ENCODE measurements at regions not wholly inside any gene's neighbourhood (a gene's known extent, or its start where the extent isn't known, plus 50 kb on each side); places are given as distances from the start of the nearest gene placed in this dataset.
"Not testable (repeated sequence)": the region's sequence is repeated elsewhere in the genome, so short reads cannot be mapped to it uniquely, and the experiment has no call there.

DNA sequence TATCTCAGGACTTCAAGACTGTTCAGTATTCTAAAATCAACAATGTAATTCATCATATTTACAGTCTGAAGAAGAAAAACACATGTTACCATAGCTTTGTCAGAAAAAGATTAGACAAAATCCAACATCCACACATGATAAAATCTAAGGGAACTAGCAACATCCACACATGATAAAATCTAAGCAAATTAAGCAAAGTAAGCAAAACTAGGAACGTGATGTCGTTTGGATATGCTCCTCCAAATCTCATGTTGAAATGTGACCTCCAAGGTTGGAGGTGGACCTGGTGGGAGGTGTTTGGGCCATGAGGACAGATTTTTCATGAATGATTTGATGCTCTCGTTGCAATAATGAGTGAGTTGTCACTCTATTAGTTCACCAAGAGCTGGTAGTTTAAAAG lies 717.3 kb upstream of the HS6ST1 start:
- no peak overlapping the region for H3K4me3 ChIP-seq (ENCODE audit: low read length)
- H3K4me1 ChIP-seq (ENCODE audit: low read length), result no peaks in the 10 kb centered on the region
- H3K9me3 ChIP-seq (ENCODE audit: insufficient read depth, low read length), result no peaks in the 10 kb centered on the region
- no peak overlapping the region for H3K4me2 ChIP-seq (ENCODE audit: low read length)
- no peaks in the 10 kb centered on the region for H3K36me3 ChIP-seq (replicated peaks; ENCODE audit: low read depth, low read length)
- no peaks in the 10 kb centered on the region for H4K20me1 ChIP-seq (ENCODE audit: insufficient read depth, low read length)
- no peaks in the 10 kb centered on the region for H3K79me2 ChIP-seq (ENCODE audit: low read length)
- no peaks in the 10 kb centered on the region; the same call in 1 of the 2 replicates for H3K27me3 ChIP-seq (ENCODE audit: low read depth, low read length)
- H3K27ac ChIP-seq (ENCODE audit: low read length), result no peak overlapping the region
- TF ChIP-seq EZH2phosphoT487 (IDR thresholded peaks at IDR 0.05; ENCODE audit: low read depth), result no peak
- TF ChIP-seq, protein P1, sequence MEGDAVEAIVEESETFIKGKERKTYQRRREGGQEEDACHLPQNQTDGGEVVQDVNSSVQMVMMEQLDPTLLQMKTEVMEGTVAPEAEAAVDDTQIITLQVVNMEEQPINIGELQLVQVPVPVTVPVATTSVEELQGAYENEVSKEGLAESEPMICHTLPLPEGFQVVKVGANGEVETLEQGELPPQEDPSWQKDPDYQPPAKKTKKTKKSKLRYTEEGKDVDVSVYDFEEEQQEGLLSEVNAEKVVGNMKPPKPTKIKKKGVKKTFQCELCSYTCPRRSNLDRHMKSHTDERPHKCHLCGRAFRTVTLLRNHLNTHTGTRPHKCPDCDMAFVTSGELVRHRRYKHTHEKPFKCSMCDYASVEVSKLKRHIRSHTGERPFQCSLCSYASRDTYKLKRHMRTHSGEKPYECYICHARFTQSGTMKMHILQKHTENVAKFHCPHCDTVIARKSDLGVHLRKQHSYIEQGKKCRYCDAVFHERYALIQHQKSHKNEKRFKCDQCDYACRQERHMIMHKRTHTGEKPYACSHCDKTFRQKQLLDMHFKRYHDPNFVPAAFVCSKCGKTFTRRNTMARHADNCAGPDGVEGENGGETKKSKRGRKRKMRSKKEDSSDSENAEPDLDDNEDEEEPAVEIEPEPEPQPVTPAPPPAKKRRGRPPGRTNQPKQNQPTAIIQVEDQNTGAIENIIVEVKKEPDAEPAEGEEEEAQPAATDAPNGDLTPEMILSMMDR (IDR thresholded peaks at IDR 0.05; ENCODE audit: low read depth, low read length), result no peak
- no peak overlapping the region for H3K9ac ChIP-seq (ENCODE audit: low read length)
- no peak overlapping the region for H2AFZ ChIP-seq (ENCODE audit: low read depth, low read length)

DNA sequence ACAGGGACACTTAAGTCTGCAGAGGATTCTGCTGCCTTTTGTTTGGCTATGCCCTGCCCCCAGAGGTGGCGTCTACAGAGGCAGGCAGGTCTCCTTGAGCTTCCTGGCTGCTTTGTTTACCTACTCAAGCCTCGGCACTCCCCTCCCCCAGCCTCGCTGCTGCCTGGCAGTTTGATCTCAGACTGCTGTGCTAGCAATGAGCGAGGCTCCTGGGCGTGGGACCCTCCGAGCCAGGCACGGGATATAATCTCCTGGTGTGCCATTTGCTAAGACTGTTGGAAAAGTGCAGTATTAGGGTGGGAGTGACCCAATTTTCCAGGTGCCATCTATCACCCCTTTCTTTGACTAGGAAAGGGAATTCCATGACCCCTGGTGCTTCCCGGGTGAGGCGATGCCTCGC lies 725.0 kb upstream of the HS6ST1 start:
- not testable (repeated sequence) for H3K27ac ChIP-seq (ENCODE audit: low read length); H3K4me3 ChIP-seq (ENCODE audit: low read length); H3K9ac ChIP-seq (ENCODE audit: low read length); H3K4me1 ChIP-seq (ENCODE audit: low read length); H3K36me3 ChIP-seq (replicated peaks; ENCODE audit: low read depth, low read length); H3K79me2 ChIP-seq (ENCODE audit: low read length); H2AFZ ChIP-seq (ENCODE audit: low read depth, low read length); H3K9me3 ChIP-seq (ENCODE audit: insufficient read depth, low read length); H4K20me1 ChIP-seq (ENCODE audit: insufficient read depth, low read length); H3K4me2 ChIP-seq (ENCODE audit: low read length); H3K27me3 ChIP-seq (ENCODE audit: low read depth, low read length)

DNA sequence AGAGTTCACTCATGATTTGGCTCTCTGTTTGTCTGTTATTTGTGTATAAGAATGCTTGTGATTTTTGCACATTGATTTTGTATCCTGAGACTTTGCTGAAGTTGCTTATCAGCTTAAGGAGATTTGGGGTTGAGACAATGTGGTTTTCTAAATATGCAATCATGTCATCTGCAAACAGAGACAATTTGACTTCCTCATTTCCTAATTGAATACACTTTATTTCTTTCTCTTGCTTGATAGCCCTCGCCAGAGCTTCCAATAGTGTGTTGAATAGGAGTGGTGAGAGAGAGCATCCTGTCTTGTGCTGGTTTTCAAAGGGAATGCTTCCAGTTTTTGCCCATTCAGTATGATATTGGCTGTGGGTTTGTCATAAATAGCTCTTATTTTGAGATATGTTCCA lies 727.8 kb upstream of the HS6ST1 start:
- H3K9ac ChIP-seq (ENCODE audit: low read length); H3K4me2 ChIP-seq (ENCODE audit: low read length); H2AFZ ChIP-seq (ENCODE audit: low read depth, low read length); H3K4me3 ChIP-seq (ENCODE audit: low read length); H3K4me1 ChIP-seq (ENCODE audit: low read length); H3K9me3 ChIP-seq (ENCODE audit: insufficient read depth, low read length); H3K79me2 ChIP-seq (ENCODE audit: low read length); H3K27me3 ChIP-seq (ENCODE audit: low read depth, low read length); H3K36me3 ChIP-seq (replicated peaks; ENCODE audit: low read depth, low read length); H4K20me1 ChIP-seq (ENCODE audit: insufficient read depth, low read length); H3K27ac ChIP-seq (ENCODE audit: low read length): not testable (repeated sequence)

DNA sequence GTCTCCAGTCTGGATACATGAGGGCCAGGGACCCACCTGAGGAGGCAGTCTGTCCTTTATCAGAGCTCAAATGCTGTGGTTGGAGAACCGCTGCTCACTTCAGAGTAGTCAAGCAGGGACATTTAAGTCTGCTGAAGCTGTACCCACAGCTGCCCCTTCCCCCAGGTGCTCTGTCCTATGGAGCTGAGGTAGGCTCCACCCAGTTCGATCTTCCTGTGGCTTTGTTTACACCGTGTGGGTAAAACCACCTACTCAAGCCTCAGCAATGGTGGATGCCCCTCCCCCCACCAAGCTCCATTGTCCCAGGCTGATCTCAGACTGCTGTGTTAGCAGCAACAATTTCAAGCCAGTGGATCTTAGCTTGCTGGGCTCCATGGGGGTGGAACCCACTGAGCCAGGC lies 731.4 kb upstream of the HS6ST1 start:
- H3K4me2 ChIP-seq (ENCODE audit: low read length), result no peak overlapping the region

DNA sequence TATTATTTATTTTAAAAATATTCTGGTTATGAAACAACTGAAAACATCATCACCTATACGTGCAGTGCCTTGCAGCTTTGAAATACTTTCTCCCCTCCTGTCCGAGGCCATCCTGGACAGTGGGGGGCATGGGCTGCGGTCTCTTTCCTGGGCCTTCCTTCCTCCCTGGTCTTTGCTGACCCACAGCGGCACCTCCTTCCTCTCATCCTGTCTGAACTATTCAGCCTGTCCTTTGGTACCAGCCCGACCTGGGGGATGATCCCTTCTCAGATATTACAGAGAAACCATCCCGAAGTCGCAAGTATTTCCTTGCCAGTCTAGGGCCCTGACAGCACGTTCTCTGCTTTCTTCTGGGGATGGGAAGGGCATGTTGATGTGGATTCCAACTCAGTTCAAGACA lies 736.6 kb upstream of the HS6ST1 start:
- no peak for TF ChIP-seq EZH2phosphoT487 (IDR thresholded peaks at IDR 0.05; ENCODE audit: low read depth)
- TF ChIP-seq, protein P1 (IDR thresholded peaks at IDR 0.05; ENCODE audit: low read depth, low read length), result no peak
- no peak overlapping the region for H3K4me3 ChIP-seq (ENCODE audit: low read length)
- no peaks in the 10 kb centered on the region for H4K20me1 ChIP-seq (ENCODE audit: insufficient read depth, low read length)
- no peaks in the 10 kb centered on the region for H3K4me1 ChIP-seq (ENCODE audit: low read length)
- H3K36me3 ChIP-seq (replicated peaks; ENCODE audit: low read depth, low read length), result no peaks in the 10 kb centered on the region
- H3K9me3 ChIP-seq (ENCODE audit: insufficient read depth, low read length), result no peaks in the 10 kb centered on the region
- H3K79me2 ChIP-seq (ENCODE audit: low read length), result no peaks in the 10 kb centered on the region
- no peak overlapping the region for H3K27ac ChIP-seq (ENCODE audit: low read length)
- H2AFZ ChIP-seq (ENCODE audit: low read depth, low read length), result no peak overlapping the region
- H3K4me2 ChIP-seq (ENCODE audit: low read length), result no peak overlapping the region
- H3K9ac ChIP-seq (ENCODE audit: low read length), result no peak overlapping the region
- no peaks in the 10 kb centered on the region for H3K27me3 ChIP-seq (ENCODE audit: low read depth, low read length)

More for the DNA sequence above, 731.4 kb upstream of the HS6ST1 start:
- Histone ChIP-seq H3K4me1 (ENCODE audit: low read length) (no peaks in the 10 kb centered on the region), H2AFZ (ENCODE audit: low read depth, low read length) (no peak overlapping the region), H3K36me3 (replicated peaks; ENCODE audit: low read depth, low read length) (no peaks in the 10 kb centered on the region), H3K4me3 (ENCODE audit: low read length) (no peak overlapping the region), H3K27me3 (ENCODE audit: low read depth, low read length) (no peaks in the 10 kb centered on the region), H4K20me1 (ENCODE audit: insufficient read depth, low read length) (no peaks in the 10 kb centered on the region), H3K79me2 (ENCODE audit: low read length) (no peaks in the 10 kb centered on the region), H3K9ac (ENCODE audit: low read length) (no peak overlapping the region), H3K27ac (ENCODE audit: low read length) (no peak overlapping the region), H3K9me3 (ENCODE audit: insufficient read depth, low read length) (no peaks in the 10 kb centered on the region)
- TF ChIP-seq, protein P1 (IDR thresholded peaks at IDR 0.05; ENCODE audit: low read depth, low read length), result no peak
- no peak for TF ChIP-seq EZH2phosphoT487 (IDR thresholded peaks at IDR 0.05; ENCODE audit: low read depth)
